DMS79 (cell line): ENCODE measurements at regions not wholly inside any gene's neighbourhood (a gene's known extent, or its start where the extent isn't known, plus 50 kb on each side); places are given as distances from the start of the nearest gene placed in this dataset.

Experiments
- DNase-seq: peaks from one replicate; lab custom pipeline; 2025; lab: John Stamatoyannopoulos, UW

DNA sequence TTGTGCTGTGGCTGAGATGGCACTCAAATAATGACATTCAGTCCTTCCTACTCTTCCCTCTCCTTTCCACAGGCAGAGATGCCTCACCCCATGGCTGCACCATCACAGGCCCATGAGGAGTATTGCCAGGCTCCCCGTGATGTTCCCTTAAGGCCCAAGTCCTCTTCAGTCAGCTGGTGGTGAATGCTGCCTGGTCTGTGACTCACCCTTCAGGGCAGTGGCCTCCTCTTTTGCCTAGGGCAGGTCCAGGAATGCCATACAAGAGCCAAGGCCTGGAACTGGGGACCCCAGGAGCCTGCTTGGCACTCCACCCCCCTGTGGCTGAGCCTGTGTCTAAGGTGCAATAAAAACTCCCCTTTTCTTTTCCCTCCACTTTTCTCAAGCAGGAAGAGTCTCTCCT, 144.2 kb upstream of the GEMIN8 start:
- DNase-seq: no peak

DNA sequence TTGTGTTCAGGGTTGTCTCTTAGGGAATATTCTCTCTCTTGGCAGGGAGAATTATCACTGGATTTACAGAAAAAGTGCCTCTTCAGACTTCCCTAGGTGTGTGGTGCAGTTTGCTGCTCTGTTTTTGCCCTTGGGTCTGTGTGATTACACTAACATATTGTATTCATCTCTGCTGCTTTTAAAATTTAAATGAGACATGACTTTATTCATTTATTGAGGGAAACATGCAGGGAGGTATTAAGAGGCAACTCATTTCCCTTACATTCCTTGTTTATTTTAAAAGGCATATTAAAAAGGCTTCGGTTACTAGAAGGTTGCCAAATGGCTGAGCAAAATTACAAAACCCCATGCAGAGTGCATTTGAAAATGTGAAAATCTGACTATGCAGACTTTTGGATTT, 135.1 kb upstream of the GEMIN8 start:
- DNase-seq: no peak

DNA sequence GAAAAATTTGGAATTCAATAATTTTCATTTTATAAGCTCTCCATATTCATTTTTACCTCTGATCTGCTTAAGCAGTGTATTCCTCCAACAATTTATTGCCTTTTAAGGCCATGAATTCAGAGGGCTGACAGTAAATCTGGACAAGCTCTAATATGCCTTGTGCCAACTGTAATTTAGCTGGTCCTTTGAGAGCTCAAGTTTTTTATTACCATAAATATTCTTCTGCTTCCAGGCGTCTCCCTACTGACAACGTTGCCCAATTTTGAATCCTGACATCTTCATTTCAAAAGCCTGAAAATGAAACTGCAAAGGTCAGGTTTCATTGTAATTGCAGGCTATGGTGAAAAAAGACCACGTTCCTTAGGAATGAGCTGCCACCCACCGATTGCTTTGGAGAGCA, 95.8 kb upstream of the GEMIN8 start:
- DNase-seq: no peak

DNA sequence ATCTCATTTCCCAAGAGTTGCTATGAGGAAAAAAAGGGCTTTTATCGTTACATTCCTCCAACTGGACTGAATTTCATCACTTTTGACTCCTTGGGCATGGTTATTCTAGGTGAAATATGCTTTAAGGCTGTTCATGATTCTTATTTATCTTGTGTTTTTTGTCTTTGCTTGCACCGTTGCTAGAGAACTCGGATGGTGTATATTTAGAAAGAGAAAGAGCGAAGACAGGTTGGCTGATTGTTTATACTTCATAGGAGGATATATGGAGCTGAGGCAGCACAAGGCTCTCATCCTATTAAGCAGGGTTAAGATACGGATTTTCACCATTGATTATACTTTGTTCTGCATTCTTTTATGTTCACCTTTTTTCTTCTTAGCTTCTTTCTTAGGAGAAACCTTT, 94.9 kb upstream of the GEMIN8 start:
- DNase-seq: no peak

DNA sequence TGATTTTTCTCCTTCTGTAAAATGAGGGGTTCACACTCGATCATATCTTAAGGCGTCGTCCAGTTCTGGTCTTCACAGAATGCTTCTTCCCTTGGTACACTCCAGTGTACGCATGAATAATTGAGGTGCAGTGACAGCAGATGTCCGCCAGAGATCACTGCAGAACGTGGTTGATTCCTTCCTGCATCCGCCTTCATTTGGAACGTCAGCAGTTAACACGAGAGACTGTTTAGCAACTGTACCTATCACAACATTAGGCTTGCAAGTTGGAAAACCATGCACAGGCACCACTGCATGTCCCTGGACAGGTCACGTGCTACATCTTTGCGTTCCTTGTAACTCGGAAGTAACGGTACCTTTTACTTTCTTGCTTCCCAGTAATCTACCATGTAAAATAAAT, 66.0 kb upstream of the GEMIN8 start:
- DNase-seq: no peak

DNA sequence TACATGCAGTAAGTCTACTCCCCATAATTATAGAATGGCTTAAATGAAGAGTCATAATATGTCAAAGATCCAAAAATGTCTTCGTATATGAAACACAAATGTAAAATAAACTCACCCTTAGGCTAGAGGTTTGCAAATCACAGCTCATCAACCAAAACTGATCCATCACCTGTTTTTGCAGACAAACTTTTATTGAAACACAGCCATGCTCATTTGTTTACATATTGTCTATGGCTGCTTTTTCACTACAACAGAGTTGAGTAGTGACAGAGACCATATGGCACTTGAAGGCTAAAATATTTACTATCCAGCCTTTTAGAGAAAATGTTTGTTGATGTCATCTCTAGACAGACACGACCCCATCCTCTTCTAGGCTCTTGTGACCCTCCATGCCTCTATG, 64.5 kb upstream of the GEMIN8 start:
- no peak for DNase-seq

DNA sequence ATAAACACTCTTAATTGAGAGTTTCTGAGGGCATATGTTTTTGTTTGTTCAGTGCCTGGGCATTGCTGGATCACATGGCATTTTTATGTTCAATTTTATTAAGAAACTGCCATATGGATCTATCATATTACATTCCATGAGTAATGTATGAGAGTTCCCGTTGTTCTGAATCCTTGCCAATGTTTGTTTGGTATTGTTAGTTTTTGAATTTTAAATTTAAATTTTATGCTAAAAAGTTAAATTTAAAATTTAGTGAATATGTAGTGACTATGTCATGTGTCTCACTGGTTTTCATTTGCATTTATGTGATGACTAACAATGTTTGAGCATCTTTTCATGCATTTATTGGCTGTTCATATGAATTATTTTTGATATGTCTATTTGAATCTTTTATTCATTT, 54.8 kb upstream of the GEMIN8 start:
- no peak for DNase-seq

DNA sequence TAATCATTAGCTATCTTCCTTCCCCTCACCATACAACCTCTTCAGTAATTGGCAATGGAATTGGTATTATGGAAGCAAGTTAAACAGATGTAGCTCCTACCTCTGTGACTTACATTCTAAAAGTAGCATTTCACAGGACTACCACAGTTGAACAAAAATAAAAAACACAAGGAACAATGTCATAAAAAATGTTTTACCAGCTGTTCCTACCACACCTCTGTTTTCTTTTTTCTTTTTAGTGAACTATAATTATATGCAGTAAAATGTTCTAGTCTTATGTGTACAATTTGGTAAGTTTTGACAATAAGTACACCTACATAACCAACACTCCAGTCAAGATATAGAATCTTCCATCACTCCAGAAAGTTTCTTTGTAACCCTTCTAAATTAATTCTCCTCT, 54.1 kb upstream of the GEMIN8 start:
- DNase-seq: no peak

DNA sequence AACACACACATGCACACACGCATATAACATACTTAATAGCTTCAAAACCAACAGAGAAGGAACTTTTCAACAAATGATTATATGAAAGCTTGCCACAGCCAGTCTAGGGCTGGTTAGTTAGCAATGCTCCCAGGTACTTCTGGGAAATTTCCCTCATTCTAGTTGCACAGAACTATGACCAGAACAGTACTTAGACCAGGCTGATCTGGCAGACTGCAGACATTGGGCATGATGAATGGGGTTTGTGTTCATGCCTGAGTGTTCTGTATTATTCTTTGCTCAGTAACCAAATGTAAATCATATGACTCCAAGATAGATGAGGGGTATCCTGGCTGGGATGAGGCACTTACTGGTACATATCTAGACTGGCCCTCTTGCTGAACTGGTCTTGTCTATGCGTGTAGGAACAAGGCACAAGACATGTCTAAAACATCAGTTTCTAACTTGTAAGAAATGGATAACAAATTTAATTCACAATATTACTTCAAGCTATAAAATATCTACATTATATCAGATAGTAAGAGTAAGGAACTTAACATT, 50.3 kb upstream of the GEMIN8 start:
- no peak for DNase-seq
